ENCODE measurements at regions not wholly inside any gene's neighbourhood (a gene's known extent, or its start where the extent isn't known, plus 50 kb on each side); places are given as distances from the start of the nearest gene placed in this dataset.

DNA sequence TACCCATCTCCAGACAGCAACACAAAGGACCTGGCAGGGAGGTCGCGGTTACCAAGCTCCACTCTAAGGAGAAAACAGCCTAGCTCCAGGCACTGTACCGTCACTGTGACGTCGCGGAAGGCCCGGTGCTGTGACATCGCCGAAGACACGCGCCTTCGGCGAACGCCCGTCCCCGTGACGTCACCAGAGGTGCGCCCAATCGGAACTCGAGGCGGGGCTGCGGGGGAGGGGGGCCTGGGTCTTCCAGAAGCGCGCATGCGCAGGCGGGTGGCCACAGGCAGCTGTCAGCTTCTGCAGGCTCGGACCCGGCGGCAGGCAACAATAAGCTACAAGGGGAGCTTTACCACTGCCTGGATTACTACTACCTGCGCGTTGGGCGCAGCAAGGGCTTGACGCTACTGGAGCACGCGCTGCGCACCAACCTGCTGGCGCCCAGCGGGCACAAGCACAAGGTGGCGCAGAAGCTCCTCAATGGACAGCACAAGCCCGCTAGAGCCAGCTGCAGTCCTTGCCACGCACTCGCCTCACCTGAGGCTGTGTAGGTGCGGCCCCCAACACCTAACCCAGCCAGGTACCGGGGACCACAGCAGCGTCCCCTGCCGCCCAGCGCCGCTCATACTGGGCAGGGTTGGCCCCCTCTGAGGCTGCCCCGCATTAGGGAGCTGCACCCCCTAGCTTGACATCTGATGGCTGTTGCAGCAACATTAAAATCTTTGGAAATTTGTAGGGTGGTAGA, 208.4 kb downstream of the TPST1 start:
- peak; percentile 96 for TF ChIP-seq CREM (IDR thresholded peaks at IDR 0.05; ENCODE audit: low read depth)
- peak; percentile 36 to 46 (median 40); a peak in 5 of 6 replicates for TF ChIP-seq CTCF (IDR thresholded peaks at IDR 0.05 in 2 of 3, conservative IDR thresholded peaks at IDR 0.05 in 1 of 3; ENCODE audit: control insufficient read depth in 2 of 3, extremely low read depth in 1 of 3, insufficient read depth in 1 of 3, low read depth in 3 of 3, low read length in 3 of 3)
- TF ChIP-seq ATF7 (IDR thresholded peaks at IDR 0.05; ENCODE audit: low read depth): peak; percentile 17; the same call in 1 of the 2 replicates
- TF ChIP-seq HDAC6 (IDR thresholded peaks at IDR 0.05; ENCODE audit: unreplicated experiment): no peak
- peak; percentile 97 for TF ChIP-seq CREB1 (IDR thresholded peaks at IDR 0.05; ENCODE audit: low read depth)
- TF ChIP-seq, protein P1, sequence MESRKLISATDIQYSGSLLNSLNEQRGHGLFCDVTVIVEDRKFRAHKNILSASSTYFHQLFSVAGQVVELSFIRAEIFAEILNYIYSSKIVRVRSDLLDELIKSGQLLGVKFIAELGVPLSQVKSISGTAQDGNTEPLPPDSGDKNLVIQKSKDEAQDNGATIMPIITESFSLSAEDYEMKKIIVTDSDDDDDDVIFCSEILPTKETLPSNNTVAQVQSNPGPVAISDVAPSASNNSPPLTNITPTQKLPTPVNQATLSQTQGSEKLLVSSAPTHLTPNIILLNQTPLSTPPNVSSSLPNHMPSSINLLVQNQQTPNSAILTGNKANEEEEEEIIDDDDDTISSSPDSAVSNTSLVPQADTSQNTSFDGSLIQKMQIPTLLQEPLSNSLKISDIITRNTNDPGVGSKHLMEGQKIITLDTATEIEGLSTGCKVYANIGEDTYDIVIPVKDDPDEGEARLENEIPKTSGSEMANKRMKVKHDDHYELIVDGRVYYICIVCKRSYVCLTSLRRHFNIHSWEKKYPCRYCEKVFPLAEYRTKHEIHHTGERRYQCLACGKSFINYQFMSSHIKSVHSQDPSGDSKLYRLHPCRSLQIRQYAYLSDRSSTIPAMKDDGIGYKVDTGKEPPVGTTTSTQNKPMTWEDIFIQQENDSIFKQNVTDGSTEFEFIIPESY (IDR thresholded peaks at IDR 0.05): peak; percentile 72
- TF ChIP-seq TCF3 (IDR thresholded peaks at IDR 0.05; ENCODE audit: borderline replicate concordance, insufficient read depth, low read depth, low read length): no peak
- TF ChIP-seq TARDBP (IDR thresholded peaks at IDR 0.05; ENCODE audit: borderline replicate concordance): no peak
- peak; percentile 52; the same call in 1 of the 2 replicates for TF ChIP-seq NFYB (IDR thresholded peaks at IDR 0.05; ENCODE audit: insufficient read depth, low read depth, low read length)
- TF ChIP-seq KLF5 (IDR thresholded peaks at IDR 0.05; ENCODE audit: partially characterized antibody): no peak
- TF ChIP-seq ZNF217 (IDR thresholded peaks at IDR 0.05): no peak
- 0 out of 2 replicates have a peak, but pooled peaks have one; percentile 31 for TF ChIP-seq POLR2A (IDR thresholded peaks at IDR 0.05; ENCODE audit: low read depth, low read length)
- 0 out of 2 replicates have a peak, but pooled peaks have one; percentile 11 for TF ChIP-seq SMC3 (IDR thresholded peaks at IDR 0.05; ENCODE audit: borderline replicate concordance, low read length)
- TF ChIP-seq BHLHE40 (IDR thresholded peaks at IDR 0.05; ENCODE audit: borderline replicate concordance in 1 of 2, low read depth in 2 of 2, low read length in 1 of 2): 0 out of 4 replicates have a peak, but pooled peaks of 1 of the 2 experiments have one; percentile 12
- TF ChIP-seq RAD21 (IDR thresholded peaks at IDR 0.05; ENCODE audit: insufficient read depth, low read depth, low read length): peak; percentile 50
- DNase-seq (ENCODE audit: low read depth, low spot score): no peak
- ATAC-seq: peak; percentile 91
- H4K20me1 ChIP-seq (ENCODE audit: control insufficient read depth, insufficient read depth): no peaks in the 10 kb centered on the region
- H3K4me1 ChIP-seq (ENCODE audit: control insufficient read depth, insufficient read depth, low read length): peaks cover 4% of the 10 kb centered on the region
- RAD21 ChIA-PET (ENCODE audit: unreplicated experiment): interaction anchor here (0.6 to 1.0 kb wide), 3 partner anchors 122 to 1286 kb away, joined by 3 to 5 read pairs (median 4); no protein-coding TSS in a partner anchor
- H3K4me2 ChIP-seq (ENCODE audit: control insufficient read depth, insufficient read depth): peak overlapping the region; percentile 96
- H3K9ac ChIP-seq (ENCODE audit: control insufficient read depth, insufficient read depth, low read length): peak overlapping the region; percentile 35; the same call in 1 of the 2 replicates
- POLR2A ChIA-PET: no interaction called here
- CTCF ChIA-PET: interaction anchor here (0.5 to 0.8 kb wide), 4 partner anchors 23 to 208 kb away, joined by 3 read pairs; no protein-coding TSS in a partner anchor
- no peaks in the 10 kb centered on the region for H3K79me2 ChIP-seq (ENCODE audit: control insufficient read depth, insufficient read depth, low read length)
- H2AFZ ChIP-seq (ENCODE audit: control insufficient read depth, low read depth, low read length): peak overlapping the region; percentile 92
- H3K9me3 ChIP-seq (replicated peaks; ENCODE audit: control insufficient read depth, insufficient read depth, low read length): no peaks in the 10 kb centered on the region; the same call in 2 of the 3 replicates
- no peaks in the 10 kb centered on the region for H3K36me3 ChIP-seq (ENCODE audit: control insufficient read depth in 2 of 2, insufficient read depth in 2 of 2, low read length in 1 of 2)
- SMC1A ChIA-PET (ENCODE audit: uncharacterized antibody, unreplicated experiment): interaction anchor here (1.0 to 2.1 kb wide), 2 partner anchors 8 to 239 kb away, joined by 3 to 5 read pairs; no protein-coding TSS in a partner anchor
- in situ Hi-C loops (cut with MboI): no loop called here
- no peak overlapping the region for H3K27ac ChIP-seq (ENCODE audit: control insufficient read depth, insufficient read depth)
- intact Hi-C loops (cut with micrococcal nuclease; ENCODE audit: unreplicated experiment): no loop called here
- FAIRE-seq: no peak
- H3K4me3 ChIP-seq: peak overlapping the region; percentile 50
- BruUV-seq (replicated peaks): no TSS peak
- 4% methylated on average over 46 of the region's 49 CpGs for WGBS (ENCODE audit: insufficient coverage, insufficient replicate concordance, low lambda C conversion rate, missing lambda C conversion rate)
- no peaks in the 10 kb centered on the region for H3K27me3 ChIP-seq (replicated peaks in 1 of 2; ENCODE audit: control insufficient read depth in 2 of 2, insufficient read depth in 2 of 2, low read length in 1 of 2)

Data from GM12878 (cell line).